ENCODE measurements at regions not wholly inside any gene's neighbourhood (a gene's known extent, or its start where the extent isn't known, plus 50 kb on each side); places are given as distances from the start of the nearest gene placed in this dataset.

- no peak for DNase-seq (ENCODE audit: extremely low spot score)
- no peak overlapping the region for H3K4me3 ChIP-seq
- WGBS, result 73% methylated on average over 17 of the region's 28 CpGs
- TF ChIP-seq EP300 (IDR thresholded peaks at IDR 0.05), result no peak
- no peak for TF ChIP-seq CTCF (IDR thresholded peaks at IDR 0.05)
- no peak for TF ChIP-seq POLR2AphosphoS5 (IDR thresholded peaks at IDR 0.05)
- no peak for TF ChIP-seq POLR2A (IDR thresholded peaks at IDR 0.05; ENCODE audit: low read depth)
- H3K9me3 ChIP-seq, result no peaks in the 10 kb centered on the region
- peaks cover 0 to 11% (median 0%) of the 10 kb centered on the region in 4 donors for H3K4me1 ChIP-seq
- H3K36me3 ChIP-seq, result no peaks in the 10 kb centered on the region
- H3K27ac ChIP-seq (replicated peaks in 1 of 4), result no peak overlapping the region
- peaks cover 0 to 54% (median 0%) of the 10 kb centered on the region in 4 donors for H3K27me3 ChIP-seq
- intact Hi-C loops (cut with DNase I), result no loop called here
Observed at GRCh38 chr12:132439333-132439904, 50.5 kb upstream of the FBRSL1 start.

DNA sequence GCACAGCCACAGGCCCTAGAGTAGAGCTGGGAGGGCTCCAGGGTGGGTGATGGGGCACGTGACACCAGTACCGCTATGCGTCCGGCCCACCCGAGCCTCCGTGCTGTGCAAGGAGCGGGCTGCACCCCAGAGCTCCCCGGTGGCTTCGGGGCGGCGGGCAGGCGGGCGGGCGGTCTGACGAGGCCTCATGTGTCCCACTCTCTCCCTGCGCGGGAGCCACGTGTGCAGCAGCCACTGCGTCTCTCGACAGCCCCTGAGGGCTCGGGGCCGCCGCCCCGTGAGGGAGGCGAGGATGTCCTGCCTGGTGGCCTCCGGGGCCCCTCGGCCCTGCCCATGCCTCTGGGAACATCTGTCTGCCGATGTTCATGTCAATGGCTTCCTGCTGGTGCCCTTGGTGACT lies 51.2 kb upstream of the FBRSL1 start:
- Histone ChIP-seq H3K4me1 (peaks cover 0 to 11% (median 0%) of the 10 kb centered on the region in 4 donors), H3K36me3 (no peaks in the 10 kb centered on the region), H3K4me3 (no peak overlapping the region), H3K27me3 (peaks cover 0 to 60% (median under 1%) of the 10 kb centered on the region in 4 donors), H3K9me3 (no peaks in the 10 kb centered on the region), H3K27ac (replicated peaks in 1 of 4) (no peak overlapping the region)
- WGBS, result 100% methylated on average over 2 of the region's 28 CpGs
- intact Hi-C loops (cut with DNase I), result no loop called here
- DNase-seq (ENCODE audit: extremely low spot score), result no peak
- TF ChIP-seq EP300 (IDR thresholded peaks at IDR 0.05), result no peak
- TF ChIP-seq CTCF (IDR thresholded peaks at IDR 0.05), result no peak
- no peak for TF ChIP-seq POLR2A (IDR thresholded peaks at IDR 0.05; ENCODE audit: low read depth)
- no peak for TF ChIP-seq POLR2AphosphoS5 (IDR thresholded peaks at IDR 0.05)

DNA sequence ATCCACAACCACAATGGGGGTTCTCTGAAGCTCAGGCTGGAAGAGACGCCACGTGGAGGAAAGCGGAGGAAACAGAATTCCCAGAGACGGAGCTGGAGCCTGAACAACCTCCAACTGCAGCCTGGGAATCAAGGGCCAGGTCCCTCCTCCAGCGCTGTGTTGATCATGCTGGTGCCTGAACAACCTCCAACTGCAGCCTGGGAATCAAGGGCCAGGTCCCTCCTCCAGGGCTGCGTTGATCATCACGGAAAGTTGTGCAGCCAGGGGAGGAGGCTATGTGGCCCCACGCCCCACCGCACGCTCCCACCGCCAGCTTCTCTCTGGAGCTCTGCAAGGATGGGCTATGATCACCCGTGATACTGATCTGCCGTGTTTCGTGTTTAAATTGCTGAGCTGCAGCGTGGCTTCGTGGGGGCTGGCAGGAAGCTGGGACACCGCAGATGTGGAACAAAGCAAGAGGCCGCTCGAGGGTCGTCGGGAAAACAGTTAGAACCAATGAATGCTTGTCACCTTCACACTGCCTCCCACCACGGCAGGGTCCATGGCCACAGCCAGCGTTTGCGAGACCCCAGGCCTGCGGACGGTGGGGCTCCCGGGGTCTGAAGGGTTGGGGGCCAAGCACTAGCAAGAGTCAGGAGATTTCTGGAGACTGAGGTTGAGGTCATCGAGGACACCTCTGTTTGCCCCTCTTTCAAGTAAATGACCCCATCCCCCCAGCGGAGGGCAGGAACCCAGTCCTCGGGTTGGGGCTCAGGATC lies 51.8 kb upstream of the FBRSL1 start:
- intact Hi-C loops (cut with DNase I), result no loop called here
- 67% methylated on average over 30 of the region's 30 CpGs for WGBS
- H3K27me3 ChIP-seq, result peaks cover 0 to 67% (median 2%) of the 10 kb centered on the region in 4 donors

DNA sequence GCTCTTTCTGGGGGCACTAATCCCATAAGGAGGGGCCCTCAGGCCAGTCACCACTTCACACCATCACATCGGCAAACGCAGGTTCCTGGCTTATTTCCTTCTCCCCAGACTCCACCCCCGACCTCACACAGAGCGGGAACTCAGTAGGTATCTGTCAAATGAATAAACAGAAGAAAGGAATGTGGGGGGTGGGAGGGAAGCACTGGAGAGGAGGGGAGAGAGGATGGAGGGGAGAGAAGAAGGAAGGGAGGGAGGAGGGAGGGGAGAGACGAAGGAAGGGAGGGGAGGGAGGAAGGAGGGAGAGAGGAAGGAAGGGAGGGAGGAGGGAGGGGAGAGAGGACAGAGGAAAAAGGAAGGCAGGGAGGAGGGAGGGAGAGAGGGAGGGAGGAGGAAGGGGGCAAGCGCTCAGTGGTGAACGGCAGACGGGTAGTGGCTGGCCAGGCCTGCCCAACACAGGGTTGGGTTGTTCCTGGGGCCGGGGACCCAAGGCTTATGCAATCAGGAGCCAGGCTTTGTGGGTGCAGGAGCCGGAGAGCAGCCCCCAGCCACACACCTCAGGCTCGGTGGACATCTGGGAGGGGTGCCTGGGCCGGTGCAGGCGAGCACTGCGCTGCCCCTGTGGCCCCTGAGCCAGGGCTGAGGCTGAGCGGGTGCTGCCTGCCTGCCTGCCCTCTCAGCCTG lies 52.6 kb upstream of the FBRSL1 start:
- TF ChIP-seq POLR2A (IDR thresholded peaks at IDR 0.05; ENCODE audit: low read depth) (no peak), EP300 (IDR thresholded peaks at IDR 0.05) (no peak), POLR2AphosphoS5 (IDR thresholded peaks at IDR 0.05) (no peak), CTCF (IDR thresholded peaks at IDR 0.05) (no peak)
- H3K9me3 ChIP-seq, result no peaks in the 10 kb centered on the region
- H3K36me3 ChIP-seq, result no peaks in the 10 kb centered on the region
- H3K27ac ChIP-seq (replicated peaks in 1 of 4), result no peak overlapping the region
- no peak overlapping the region for H3K4me3 ChIP-seq
- no peak for DNase-seq (ENCODE audit: extremely low spot score)
- H3K4me1 ChIP-seq, result peaks cover 0 to 14% (median 2%) of the 10 kb centered on the region in 4 donors
- 23% methylated on average over 14 of the region's 15 CpGs for WGBS
- H3K27me3 ChIP-seq, result peaks cover 0 to 74% (median 2%) of the 10 kb centered on the region in 4 donors
- intact Hi-C loops (cut with DNase I), result no loop called here

More for the DNA sequence above, 51.8 kb upstream of the FBRSL1 start:
- Histone ChIP-seq H3K4me3 (no peak overlapping the region), H3K27ac (replicated peaks in 1 of 4) (no peak overlapping the region), H3K4me1 (peaks cover 0 to 11% (median 0%) of the 10 kb centered on the region in 4 donors), H3K36me3 (no peaks in the 10 kb centered on the region), H3K9me3 (no peaks in the 10 kb centered on the region)
- TF ChIP-seq POLR2AphosphoS5 (IDR thresholded peaks at IDR 0.05) (no peak), EP300 (IDR thresholded peaks at IDR 0.05) (no peak), CTCF (IDR thresholded peaks at IDR 0.05) (no peak), POLR2A (IDR thresholded peaks at IDR 0.05; ENCODE audit: low read depth) (no peak)
- no peak for DNase-seq (ENCODE audit: extremely low spot score)

Data from esophagus muscularis mucosa (tissue), 4 donors.